GM19395 (cell line): ENCODE measurements at regions not wholly inside any gene's neighbourhood (a gene's known extent, or its start where the extent isn't known, plus 50 kb on each side); places are given as distances from the start of the nearest gene placed in this dataset.

Experiments used
- ATAC-seq: cut with Tn5 transposase; IDR thresholded peaks from one replicate; pipeline ENCODE4 v1.9.1; 2021; ENCODE audit warnings: mild to moderate bottlenecking, moderate library complexity; ENCODE audit not compliant: unreplicated experiment

DNA sequence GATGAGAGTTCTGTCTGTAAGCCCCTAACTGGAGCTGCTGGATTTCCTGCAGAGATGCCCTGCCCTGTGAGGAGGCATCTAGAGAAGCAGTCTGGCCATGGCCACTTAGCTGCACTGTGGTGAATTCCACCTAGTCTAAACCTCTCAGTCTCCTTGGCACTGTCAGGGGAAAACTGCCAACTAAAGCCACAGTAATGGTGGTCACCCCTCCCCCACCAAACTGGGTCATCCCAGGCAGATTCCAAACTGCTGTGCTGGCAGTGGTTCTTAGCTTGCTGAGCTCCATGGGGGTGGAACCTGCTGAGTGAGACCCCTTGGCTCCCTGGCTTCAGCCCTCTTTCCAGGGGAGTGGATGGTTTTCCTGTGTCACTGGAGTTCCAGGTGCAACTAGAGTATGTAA, 740.6 kb downstream of the RWDD3 start:
- ATAC-seq, result no peak

DNA sequence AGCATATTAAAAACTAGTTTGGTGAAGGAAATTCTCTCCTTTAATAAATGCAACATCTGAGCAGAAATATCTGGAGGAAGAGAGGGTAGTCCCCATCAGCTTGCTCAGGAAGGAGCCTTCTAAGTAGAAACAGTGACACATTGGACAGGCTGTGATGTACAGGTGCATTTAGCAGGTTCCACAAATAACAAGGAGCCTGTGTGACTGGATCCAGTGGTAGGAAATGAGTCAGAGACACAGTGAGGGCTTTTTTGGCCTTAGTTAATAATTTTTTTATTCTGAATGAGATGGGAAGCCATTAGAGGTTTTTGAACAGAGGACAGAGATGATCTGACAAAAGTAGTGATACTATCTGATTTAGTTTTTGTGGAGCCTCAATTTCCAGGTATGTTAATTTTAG, 738.9 kb upstream of the PTBP2 start:
- ATAC-seq, result no peak

DNA sequence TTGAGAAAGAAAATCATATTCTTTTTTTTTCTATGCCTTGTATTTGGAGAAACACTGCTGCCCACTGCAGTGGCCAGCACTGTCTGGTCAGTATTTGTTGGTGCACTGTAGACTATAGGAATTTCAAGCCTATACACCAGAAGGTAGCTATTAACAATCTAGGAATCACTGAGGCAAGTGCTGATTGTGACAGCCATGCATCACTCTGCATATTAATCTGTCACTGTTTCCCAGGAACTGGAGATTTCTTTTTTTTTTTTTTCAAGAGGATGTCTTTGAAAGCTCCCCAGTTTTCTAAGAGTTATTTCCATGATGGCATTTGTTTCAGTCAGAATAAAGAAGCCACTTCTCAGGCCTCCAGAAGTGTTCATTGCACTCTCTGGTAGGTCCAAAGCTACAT, 737.8 kb upstream of the PTBP2 start:
- no peak for ATAC-seq

DNA sequence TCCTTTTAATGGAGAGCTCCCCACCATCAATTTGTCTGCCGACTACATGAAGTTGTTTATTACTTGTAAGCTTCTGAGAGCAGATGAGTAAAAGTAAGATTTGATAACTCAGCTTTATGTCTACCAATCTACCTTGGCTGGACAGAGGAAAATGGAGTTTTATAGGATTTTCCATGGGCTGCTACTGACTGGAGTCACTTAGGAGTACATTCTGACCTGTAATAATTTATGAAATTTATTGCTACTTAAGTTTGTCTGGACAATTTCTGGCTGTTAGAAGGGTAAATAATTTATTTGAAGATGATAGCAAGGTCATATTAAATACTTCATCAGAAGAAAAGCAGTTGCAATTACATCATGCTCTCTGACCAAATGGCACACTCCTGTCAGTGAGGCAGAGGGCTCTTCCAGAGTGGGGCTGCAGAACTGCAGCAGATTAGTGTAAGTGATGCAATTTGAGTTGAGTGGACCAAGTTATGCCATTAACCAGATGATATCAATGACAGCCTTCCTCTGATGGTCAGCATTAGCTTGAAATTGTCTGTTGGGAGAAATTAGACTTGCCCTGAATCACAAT, 736.7 kb upstream of the PTBP2 start:
- no peak for ATAC-seq

DNA sequence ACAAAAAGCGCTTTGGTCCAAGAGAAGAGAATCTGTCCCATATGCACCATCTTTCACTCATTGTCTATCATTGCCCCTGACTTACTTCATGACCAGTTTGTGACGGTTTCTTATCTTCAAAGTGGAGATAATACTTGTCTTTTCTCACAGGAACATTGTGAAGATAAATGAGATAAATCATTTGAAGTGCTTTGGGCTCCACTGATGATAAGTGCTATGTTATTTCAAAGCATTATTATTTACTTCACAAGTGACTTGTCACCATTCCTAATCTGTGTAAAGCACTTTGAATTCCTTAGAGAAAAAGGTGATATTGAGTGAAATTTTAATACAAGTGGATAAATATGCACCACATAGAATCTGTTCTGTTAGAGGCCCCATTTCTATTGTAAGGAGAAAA, 731.6 kb upstream of the PTBP2 start:
- ATAC-seq, result no peak

DNA sequence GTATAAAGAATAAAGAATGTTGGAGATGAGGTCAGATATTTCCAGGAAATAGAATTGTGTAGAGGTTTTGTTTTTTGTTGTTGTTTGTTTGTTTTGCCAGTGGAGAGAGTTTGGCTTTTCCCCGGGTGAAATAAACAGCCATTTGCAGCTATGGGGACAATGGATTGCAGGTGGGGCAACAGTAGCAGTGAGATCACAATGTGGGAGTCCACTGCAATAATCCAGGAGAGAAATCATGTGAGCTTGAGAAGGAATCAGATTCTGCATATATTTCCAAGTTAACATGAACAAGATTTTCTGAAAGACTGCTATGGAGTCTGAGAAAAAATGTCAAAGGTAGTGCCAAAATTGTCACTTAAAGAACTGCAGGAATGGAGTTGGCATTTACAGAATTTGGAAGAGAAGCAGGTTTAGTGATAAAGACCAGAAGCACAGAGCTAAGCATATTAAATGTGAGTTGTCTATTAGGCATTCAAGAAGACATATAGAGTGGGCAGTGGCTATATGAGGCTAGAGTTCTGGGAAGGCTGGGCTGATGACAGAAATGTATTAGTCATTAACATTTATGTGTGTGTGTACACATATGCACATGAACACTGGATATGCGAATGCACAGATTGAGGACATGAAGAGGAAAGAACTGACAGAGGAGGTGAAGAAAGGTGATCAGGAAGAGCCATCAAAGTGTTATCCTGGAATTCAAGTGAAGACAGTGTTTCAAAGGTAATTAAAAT, 729.6 kb upstream of the PTBP2 start:
- ATAC-seq, result no peak

DNA sequence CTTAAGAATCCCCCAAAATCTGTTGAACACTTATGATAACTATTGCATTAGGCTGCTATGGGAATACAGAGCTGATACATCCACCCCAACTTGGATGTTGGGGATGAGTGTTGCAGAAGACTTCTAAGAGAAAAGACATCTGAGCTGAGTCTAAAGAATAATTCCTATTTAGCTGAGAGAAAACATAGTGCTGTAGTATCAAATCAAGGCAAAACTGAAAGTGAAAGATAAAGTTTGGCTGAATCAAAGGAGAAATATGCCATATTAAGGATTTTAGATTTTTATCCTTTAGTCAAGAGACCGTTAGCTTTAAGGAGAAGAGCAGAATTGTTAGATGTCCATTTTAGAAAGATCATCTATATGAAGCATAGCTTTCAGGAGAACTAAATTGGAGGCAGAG, 726.9 kb upstream of the PTBP2 start:
- ATAC-seq, result no peak

DNA sequence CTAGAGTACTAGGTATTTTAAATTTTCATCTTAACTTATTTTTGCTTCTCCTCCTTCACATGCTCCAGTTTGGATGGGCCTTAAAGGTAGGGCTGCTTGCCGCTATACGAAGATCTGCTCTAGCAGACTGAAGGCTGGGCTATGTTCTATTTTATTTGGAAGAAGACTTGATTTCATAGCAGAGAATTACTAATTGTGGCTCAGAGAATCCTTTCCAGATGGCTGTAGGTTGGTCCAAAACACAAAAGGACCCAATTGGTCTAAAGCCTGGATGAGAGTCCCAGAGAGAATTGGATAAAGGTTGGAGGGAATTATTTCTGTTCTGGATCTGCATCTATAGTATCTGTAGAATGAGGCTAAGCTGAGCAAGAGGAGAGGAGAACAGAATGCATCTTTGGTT, 719.4 kb upstream of the PTBP2 start:
- ATAC-seq, result no peak

DNA sequence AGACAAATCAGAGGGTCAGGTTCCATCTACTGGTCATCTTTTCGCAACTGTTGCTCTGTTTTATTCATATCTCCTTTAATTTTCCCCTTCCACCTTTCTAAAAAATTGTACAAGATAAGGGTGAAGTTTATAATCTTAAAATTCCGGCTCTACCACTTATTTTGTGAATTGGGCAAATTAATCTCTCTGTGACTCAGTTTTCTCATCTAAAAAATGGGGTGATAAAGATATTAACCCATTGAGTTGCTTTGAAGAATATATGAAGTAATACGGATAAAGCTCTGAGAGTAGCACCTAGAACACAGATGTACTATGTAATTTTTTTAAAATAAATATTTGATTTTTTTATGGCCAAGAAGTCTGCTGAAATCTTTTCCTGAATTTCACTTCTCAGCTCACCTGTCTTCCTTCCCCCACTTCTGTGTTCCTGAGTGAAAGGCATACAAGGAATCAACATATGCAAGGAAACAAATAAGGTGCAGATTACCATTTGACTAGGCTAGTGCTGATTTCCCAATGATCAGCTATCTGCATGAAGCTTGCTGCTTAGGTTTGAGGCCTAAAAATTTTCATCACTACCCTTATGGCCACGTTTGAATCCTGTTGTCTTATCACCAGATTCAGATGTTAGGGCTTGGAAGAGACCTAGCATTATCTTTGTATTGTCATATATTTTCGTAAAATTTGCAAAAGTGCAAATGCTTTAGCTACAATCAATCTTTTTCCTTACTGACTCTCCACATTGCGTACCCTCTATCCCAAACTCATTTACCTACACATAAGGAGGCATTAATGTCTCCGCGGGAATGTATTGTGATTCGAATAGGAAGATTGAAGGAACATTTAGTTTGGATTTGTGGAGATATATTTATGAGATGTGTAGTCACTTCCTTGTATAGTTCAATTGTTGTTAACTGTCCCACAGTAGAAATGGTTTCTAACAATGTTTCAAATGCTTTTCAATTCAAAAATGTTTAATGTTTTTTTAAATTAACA, 718.3 kb upstream of the PTBP2 start:
- ATAC-seq, result no peak

DNA sequence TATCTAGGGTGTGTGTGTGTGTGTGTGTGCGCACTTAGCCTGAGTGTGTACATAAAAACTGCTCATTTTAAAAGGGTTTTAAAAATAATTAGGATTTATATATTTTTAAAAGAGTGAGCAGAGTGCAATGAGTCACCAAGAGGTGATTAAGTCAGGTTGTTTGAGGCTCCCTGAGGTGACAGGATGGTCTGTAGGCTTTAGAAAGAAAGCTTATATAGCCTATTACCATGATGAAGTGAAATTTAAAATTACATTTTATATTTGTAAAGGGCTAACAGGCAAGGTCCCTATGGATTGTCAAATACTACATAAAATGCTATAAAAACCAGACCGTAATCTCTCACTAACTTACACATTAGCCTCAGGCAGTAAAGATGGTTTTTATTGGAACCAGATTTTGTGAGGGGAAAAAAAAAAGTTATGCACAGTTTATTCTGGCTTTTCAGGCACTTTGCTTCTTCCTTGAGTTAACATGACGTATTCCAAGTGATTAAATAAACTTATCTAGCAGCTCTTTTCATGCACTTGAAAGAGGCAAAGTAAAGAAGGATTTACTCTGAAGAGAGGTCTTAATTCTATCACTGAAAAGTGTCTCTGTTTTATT, 711.7 kb upstream of the PTBP2 start:
- no peak for ATAC-seq

DNA sequence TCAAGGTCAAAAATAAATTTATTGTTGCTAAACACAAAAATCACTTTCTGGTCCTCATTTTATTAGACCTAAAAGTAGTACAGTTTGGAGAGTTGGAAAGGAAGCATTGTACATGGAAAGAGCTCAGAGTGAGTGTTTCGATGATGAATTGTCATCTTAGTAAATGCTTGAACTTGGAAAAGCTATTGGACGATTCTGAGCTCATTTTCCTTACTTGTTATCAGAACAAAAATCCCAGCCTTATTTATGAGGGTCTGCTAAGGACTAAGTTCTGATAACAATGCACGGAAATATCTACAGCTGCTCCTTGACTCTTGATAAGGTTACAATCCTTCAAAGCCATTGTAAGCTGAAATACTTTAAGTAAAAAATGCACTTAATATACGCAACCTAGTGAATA, 710.0 kb upstream of the PTBP2 start:
- ATAC-seq, result no peak

DNA sequence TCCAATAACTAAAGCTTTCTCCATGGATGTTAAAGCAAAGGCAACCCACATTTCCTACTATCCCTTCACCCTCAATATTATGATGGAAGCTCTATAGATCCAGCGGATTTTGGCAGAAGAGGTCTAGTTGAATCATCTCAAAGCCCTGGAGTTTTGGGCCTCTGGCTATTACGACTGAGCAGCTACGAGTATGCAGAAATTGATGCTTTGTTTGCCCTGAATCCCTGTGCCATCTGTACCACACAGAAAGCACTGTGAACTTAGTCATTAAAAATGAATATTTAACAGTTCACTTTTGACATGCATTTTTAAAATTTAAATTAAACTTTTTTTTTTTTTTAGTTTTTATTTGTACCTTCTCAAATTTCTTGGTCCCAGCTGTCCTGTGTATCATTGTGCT, 705.4 kb upstream of the PTBP2 start:
- ATAC-seq, result no peak

DNA sequence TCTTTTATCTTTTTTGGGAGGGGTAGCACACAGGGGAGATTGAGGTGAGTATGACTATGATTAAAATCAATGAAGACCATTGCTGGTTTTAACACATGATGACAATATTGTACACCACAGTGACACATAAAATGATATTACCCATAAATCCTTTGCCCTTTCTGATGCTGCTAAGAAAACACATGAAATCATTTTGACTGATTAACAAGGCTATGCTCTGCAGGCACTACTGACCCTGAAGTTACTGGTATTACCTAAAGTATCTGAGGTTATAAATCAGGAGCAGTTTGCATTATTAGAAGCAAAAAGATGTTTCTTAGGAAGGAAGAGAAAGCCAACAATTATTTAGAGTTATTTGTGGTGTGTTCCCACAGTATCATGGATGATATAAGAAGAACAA, 701.2 kb upstream of the PTBP2 start:
- ATAC-seq, result no peak

DNA sequence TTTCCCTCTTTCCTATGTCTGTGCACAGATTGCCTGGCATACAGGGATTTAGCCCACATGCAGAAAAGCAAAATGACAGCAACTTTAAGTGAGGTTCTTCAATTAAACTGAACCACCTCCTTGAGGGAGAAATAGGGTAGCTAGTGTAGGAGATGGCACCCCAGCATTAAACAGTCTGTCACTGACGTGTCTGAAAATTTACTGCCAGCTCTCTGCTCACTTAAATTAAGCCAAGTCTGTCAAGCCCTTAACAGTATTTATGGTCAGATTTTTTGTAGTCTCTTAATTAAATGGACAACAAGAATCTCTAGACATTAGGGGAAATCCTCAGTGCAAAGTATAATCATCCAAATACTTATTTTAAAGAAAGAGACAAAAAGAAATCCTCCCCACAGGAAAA, 696.5 kb upstream of the PTBP2 start:
- no peak for ATAC-seq

DNA sequence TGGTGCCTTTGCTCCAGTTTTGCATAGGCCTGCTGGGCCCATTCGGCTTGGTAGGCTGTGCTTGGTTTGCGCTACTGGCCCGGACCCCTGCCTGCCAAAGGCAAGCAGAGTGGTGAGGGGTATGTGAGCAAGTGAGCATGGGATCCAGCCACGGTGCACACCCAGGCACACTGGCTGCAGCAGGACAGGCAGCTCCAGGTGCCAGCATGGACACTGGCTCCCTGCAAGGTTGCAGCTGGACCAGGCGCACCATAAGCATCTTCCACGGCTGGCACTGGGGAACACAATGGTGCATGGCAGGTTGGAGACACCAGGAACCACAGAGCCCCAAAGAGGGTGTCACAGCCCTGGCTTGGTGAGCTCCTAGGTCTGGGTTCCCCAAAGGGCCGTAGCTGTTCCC, 693.5 kb upstream of the PTBP2 start:
- no peak for ATAC-seq

DNA sequence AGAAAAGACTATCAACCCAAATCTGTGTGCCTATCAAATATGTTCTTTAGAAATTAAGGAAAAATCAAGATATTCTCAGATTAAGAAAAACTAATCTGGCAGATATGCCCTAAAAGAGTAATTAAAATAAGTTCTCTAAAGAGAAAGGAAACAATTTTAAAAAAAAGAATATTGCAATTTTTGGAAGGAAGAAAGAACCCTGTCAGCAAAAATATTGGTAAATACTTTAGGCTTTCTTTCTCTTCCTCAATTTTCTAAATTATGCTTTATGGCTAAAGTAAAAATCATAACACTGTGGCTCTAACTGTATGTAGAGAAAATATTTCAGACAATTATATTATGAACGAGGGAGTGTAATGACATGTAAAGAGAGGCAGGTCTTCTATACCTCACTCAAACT, 691.3 kb upstream of the PTBP2 start:
- no peak for ATAC-seq

DNA sequence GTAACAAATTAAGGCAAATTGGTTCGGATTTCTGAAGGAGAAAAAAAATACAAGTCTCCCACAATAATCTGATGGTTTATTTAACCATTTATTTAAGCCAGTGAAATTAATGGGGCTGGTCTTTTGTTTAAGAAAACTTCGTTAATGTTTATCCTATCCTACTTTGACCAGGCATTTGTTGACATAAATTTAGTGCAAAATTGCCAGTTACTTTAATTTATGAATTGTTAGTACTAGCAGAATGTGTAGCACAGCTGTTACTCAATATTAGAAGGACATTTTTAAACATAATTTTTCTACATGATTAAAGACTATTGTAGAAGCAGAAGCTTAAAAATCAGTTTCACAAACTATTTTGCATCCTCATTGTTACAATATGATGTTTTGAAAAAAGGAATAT, 687.6 kb upstream of the PTBP2 start:
- no peak for ATAC-seq

DNA sequence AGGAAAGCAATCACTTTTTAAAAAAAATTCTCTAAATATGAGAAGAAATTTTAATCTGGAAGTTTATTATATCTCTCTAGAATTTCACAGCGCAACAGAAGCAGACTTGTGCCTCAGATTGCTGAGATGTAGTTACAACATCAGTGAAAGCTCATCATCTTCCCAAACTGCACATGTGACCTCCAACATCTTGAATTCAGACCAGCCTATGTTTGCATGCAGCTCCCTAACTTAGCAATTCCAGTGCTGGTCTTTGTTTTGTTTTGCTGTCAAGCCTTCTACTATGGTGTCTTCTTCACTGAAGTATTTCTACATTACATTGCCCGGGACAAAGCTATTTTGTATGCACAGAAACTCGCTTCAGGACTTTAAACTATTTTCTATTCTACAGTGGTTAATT, 684.8 kb upstream of the PTBP2 start:
- no peak for ATAC-seq

DNA sequence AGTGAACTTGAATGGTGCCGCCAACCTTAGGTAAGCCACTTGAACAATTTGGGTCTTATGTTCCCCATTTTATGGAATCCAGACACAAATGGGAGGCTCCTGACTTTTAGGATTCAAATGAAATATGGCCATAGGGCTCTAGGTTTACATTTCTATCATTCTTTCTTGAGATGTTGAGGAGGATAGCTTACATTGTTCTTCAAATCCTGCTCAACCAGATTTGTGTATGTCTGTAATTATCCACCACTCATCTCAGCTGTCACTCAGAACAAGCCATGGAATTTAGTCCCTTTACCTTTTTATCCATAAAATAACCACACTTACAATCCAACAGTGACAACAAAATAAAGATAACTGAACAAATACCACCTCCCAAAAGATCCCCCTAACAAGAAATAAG, 682.9 kb upstream of the PTBP2 start:
- no peak for ATAC-seq

DNA sequence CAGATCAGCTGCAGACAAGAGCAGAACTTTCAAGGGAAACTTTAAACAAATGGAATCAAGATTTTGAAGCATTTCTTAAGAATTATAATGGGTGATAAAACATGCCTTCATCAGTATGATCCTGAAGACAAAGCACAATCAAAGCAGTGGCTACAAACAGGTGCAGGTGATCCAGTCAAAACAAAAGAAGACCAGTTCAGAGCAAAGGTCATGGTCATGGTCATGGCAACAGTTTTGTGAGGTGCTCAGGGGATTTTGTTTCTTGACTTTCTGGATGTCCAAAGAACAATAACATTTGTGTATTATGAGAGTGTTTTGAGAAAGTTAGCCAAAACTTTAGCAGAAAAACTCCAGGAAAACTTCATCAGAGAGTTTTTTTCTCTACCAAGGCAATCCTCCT, 681.7 kb upstream of the PTBP2 start:
- ATAC-seq, result no peak

DNA sequence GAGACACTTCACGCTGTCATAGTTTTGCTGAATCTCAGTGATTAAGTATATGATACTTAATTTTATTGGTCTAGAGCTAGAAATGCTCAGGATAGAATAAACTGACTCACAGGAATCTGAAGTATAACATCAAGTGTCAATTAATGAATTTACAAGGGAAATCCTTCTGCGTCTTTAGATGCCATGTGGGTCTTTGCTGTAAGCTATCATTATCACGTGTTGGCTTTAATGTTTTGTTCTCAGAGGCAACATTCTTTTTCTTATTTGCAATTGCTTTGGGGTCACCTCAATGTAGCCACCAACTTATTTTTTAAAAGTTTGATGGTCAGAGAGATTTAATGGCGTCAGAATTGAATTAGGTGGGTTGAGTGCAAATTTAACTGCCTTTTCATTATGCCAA, 680.1 kb upstream of the PTBP2 start:
- ATAC-seq, result no peak
